ENCODE measurements at regions not wholly inside any gene's neighbourhood (a gene's known extent, or its start where the extent isn't known, plus 50 kb on each side); places are given as distances from the start of the nearest gene placed in this dataset.

- WGBS, 3 donors = 78 to 84% (median 80%) methylated on average over 8 of the region's 8 CpGs
- TF ChIP-seq EP300 (IDR thresholded peaks at IDR 0.05) = no peak
- TF ChIP-seq, protein P1, sequence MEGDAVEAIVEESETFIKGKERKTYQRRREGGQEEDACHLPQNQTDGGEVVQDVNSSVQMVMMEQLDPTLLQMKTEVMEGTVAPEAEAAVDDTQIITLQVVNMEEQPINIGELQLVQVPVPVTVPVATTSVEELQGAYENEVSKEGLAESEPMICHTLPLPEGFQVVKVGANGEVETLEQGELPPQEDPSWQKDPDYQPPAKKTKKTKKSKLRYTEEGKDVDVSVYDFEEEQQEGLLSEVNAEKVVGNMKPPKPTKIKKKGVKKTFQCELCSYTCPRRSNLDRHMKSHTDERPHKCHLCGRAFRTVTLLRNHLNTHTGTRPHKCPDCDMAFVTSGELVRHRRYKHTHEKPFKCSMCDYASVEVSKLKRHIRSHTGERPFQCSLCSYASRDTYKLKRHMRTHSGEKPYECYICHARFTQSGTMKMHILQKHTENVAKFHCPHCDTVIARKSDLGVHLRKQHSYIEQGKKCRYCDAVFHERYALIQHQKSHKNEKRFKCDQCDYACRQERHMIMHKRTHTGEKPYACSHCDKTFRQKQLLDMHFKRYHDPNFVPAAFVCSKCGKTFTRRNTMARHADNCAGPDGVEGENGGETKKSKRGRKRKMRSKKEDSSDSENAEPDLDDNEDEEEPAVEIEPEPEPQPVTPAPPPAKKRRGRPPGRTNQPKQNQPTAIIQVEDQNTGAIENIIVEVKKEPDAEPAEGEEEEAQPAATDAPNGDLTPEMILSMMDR (IDR thresholded peaks at IDR 0.05) = no peak
- TF ChIP-seq POLR2A (IDR thresholded peaks at IDR 0.05) = no peak
- Histone ChIP-seq H3K4me3 (no peak overlapping the region), H3K9me3 (no peaks in the 10 kb centered on the region), H3K27ac (no peak overlapping the region), H3K27me3 (no peaks in the 10 kb centered on the region), H3K36me3 (no peaks in the 10 kb centered on the region), H3K4me1 (ENCODE audit: insufficient read depth) (no peaks in the 10 kb centered on the region)
- intact Hi-C loops (cut with DNase I) = no loop called here
- no peak for DNase-seq
These were observed 626.0 kb upstream of the ADAMTS16 start for GRCh38 chr5:4514067-4514648.

- WGBS, 3 donors = 56 to 58% (median 57%) methylated on average over 10 of the region's 10 CpGs
- no peak for DNase-seq
- Histone ChIP-seq H3K4me3 (no peak overlapping the region), H3K4me1 (ENCODE audit: insufficient read depth) (no peaks in the 10 kb centered on the region), H3K36me3 (no peaks in the 10 kb centered on the region), H3K27ac (no peak overlapping the region), H3K9me3 (no peaks in the 10 kb centered on the region), H3K27me3 (no peaks in the 10 kb centered on the region)
- no peak for TF ChIP-seq POLR2A (IDR thresholded peaks at IDR 0.05)
- no peak for TF ChIP-seq EP300 (IDR thresholded peaks at IDR 0.05)
- TF ChIP-seq, protein P1 (IDR thresholded peaks at IDR 0.05) = no peak
- intact Hi-C loops (cut with DNase I) = no loop called here
These were observed 621.0 kb upstream of the ADAMTS16 start for GRCh38 chr5:4518903-4519672.

- intact Hi-C loops (cut with DNase I) = no loop called here
- no peak for DNase-seq
- no peaks in the 10 kb centered on the region for H3K9me3 ChIP-seq
- no peak overlapping the region for H3K27ac ChIP-seq
- WGBS, 3 donors = 73 to 75% (median 74%) methylated on average over 1 of the region's 1 CpG
- no peak overlapping the region for H3K4me3 ChIP-seq
- H3K4me1 ChIP-seq (ENCODE audit: insufficient read depth) = no peaks in the 10 kb centered on the region
- TF ChIP-seq, protein P1 (IDR thresholded peaks at IDR 0.05) = no peak
- TF ChIP-seq POLR2A (IDR thresholded peaks at IDR 0.05) = no peak
- no peak for TF ChIP-seq EP300 (IDR thresholded peaks at IDR 0.05)
- H3K27me3 ChIP-seq = no peaks in the 10 kb centered on the region
- H3K36me3 ChIP-seq = no peaks in the 10 kb centered on the region
These were observed 619.6 kb upstream of the ADAMTS16 start for GRCh38 chr5:4520559-4520958.

GRCh38 chr5:4523038-4523437, 617.1 kb upstream of the ADAMTS16 start:
- Histone ChIP-seq H3K27me3 (no peaks in the 10 kb centered on the region), H3K27ac (no peak overlapping the region), H3K36me3 (no peaks in the 10 kb centered on the region), H3K9me3 (no peaks in the 10 kb centered on the region), H3K4me3 (no peak overlapping the region), H3K4me1 (ENCODE audit: insufficient read depth) (no peaks in the 10 kb centered on the region)
- intact Hi-C loops (cut with DNase I) = no loop called here
- no peak for DNase-seq
- TF ChIP-seq EP300 (IDR thresholded peaks at IDR 0.05) (no peak), POLR2A (IDR thresholded peaks at IDR 0.05) (no peak)
- TF ChIP-seq, protein P1 (IDR thresholded peaks at IDR 0.05) = no peak
- 67 to 79% (median 72%) methylated on average over 6 of the region's 6 CpGs for WGBS, 3 donors

All from ovary (tissue), 7 donors.